A673 (cell line): ENCODE measurements at regions not wholly inside any gene's neighbourhood (a gene's known extent, or its start where the extent isn't known, plus 50 kb on each side); places are given as distances from the start of the nearest gene placed in this dataset.

Experiments
- CTCF ChIP-seq: fragments of 300-800, 200-600 bp; sonication (generic); conservative IDR thresholded peaks from 2 replicates; pipeline ENCODE4 v1.5.1; 2017; ENCODE audit warnings: low read depth, mild to moderate bottlenecking, antibody characterized with exemption, low read length, moderate library complexity, mixed read lengths
- EZH2 ChIP-seq: fragments of 200-600 bp; sonication (generic); IDR thresholded peaks from 2 replicates; pipeline ENCODE4 v1.6.1; 2017; ENCODE audit warnings: borderline replicate concordance, low read depth, mild to moderate bottlenecking, mixed read lengths, antibody characterized with exemption, low read length; ENCODE audit not compliant: poor library complexity, severe bottlenecking

DNA sequence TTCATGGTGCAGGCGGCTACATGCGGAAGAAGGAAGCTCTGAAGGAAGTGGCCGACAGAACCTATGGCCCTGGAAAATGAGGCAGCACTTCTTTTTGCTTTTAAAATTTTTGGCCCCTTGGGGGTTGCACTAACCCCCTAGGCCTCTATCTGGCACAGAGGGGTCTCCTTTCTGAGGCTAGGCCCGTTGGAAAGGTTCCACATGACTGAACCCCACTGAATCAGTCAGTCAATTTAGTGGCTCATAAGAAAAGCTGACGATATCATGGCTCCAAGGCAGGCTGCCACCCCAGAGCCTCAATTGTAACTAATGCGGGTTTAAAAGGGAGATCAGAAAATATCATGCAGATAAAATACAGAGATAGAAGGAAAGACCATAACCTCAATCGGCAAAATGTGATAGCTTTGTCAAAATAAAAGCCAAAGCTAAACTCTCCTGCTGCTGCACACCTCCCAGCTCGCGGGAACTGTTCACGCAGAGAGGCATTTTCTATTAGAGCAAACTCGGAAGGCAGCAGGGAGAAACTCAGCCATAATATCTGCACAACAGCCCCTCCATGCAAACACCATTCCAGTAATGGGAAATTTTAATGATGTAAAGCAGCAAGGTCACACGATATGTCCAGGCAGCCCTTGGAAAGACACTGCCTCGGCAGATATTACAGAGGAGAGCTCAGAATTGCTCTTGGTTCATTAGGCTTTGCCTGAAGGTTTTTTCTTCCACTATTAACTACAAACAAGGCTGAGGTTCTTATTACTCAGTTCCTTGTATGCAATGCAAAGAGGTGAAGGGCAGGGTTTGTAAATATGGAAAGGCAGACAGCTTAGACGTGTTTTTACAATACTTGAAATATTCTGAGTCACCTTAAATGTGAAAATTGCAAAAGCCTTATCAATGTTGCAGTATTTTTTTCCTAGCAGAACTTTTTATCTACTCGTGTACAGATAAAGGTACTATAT lies 200.4 kb upstream of the PMFBP1 start:
- TF ChIP-seq CTCF, result no peak
- no peak for TF ChIP-seq EZH2
